B cell (primary cell): ENCODE measurements at regions not wholly inside any gene's neighbourhood (a gene's known extent, or its start where the extent isn't known, plus 50 kb on each side); places are given as distances from the start of the nearest gene placed in this dataset.

Source experiments
- ATAC-seq: fragments of 200-7000 bp; cut with Tn5 transposase; one replicate; pipeline ENCODE4 v1.10.0; 2021; ENCODE audit warnings: low read depth, mild to moderate bottlenecking, moderate number of reproducible peaks, moderate library complexity
- CTCF ChIA-PET: fragments of 350-600 bp; sonication (Branson Sonifier 250); formaldehyde crosslinking; loops from one replicate; lab custom pipeline; 2021; ENCODE audit warnings: antibody characterized with exemption, inconsistent platforms; lab: Charles Lee
- POLR2A ChIA-PET: fragments of 350-600 bp; sonication (Branson Sonifier 250); formaldehyde crosslinking; loops from one replicate; lab custom pipeline; 2021; ENCODE audit warnings: antibody characterized with exemption; lab: Charles Lee
- DNase-seq: peaks from one replicate; pipeline ENCODE4 v3.0.0; 2013
- H2AFZ ChIP-seq: 2 replicates; pipeline ENCODE4 v1.6.1; 2012; ENCODE audit warnings: mild to moderate bottlenecking, low read depth, low read length; ENCODE audit not compliant: insufficient read depth, poor library complexity, severe bottlenecking
- H3K27ac ChIP-seq, 2 donors: 1 replicate in 1 of 2; 2 replicates in 1 of 2; pipeline ENCODE4 v1.5.1; 2012 to 2013; ENCODE audit warnings: low read length in 2 of 2, mild to moderate bottlenecking in 2 of 2, moderate library complexity in 1 of 2
- H3K27me3 ChIP-seq, 4 experiments: fragments of 200-600 bp in 1 of 4; sonication (generic) in 1 of 4; replicated peaks in 1 of 4; 1 replicate in 2 of 4; 2 replicates in 2 of 4; pipeline versions ENCODE4 v1.6.1 to v1.7.0; 2013 to 2016; ENCODE audit warnings: low read length in 3 of 4, mild to moderate bottlenecking in 2 of 4, mixed read lengths in 1 of 4, moderate library complexity in 1 of 4; ENCODE audit not compliant: insufficient read depth in 4 of 4, control insufficient read depth in 3 of 4; ENCODE audit errors: control extremely low read depth in 1 of 4
- H3K36me3 ChIP-seq, 2 experiments: replicated peaks in 1 of 2; 1 replicate in 1 of 2; 2 replicates in 1 of 2; pipeline versions ENCODE4 v1.6.1 to v1.7.1; 2013; ENCODE audit warnings: low read length in 1 of 2; ENCODE audit not compliant: insufficient read depth in 2 of 2, control insufficient read depth in 1 of 2; ENCODE audit errors: control extremely low read depth in 1 of 2, extremely low read depth in 1 of 2
- H3K4me1 ChIP-seq, 2 donors: fragments of 200-600 bp in 1 of 2; sonication (generic) in 1 of 2; 1 replicate in 1 of 2; 2 replicates in 1 of 2; pipeline versions ENCODE4 v1.5.1 to v1.6.1; 2013 to 2017; ENCODE audit warnings: low read length in 2 of 2; ENCODE audit not compliant: control insufficient read depth in 2 of 2, insufficient read depth in 2 of 2
- H3K4me2 ChIP-seq: replicated peaks from 2 replicates; pipeline ENCODE3; 2012; ENCODE audit warnings: mild to moderate bottlenecking, low read depth, low read length; ENCODE audit not compliant: poor library complexity, severe bottlenecking
- H3K4me3 ChIP-seq, 5 experiments: fragments of 200-600 bp in 1 of 5; sonication (generic) in 1 of 5; 1 replicate in 3 of 5; 2 replicates in 2 of 5; pipeline versions ENCODE4 v1.5.1 to v1.7.0; 2011 to 2016; ENCODE audit warnings: low read length in 4 of 5, mild to moderate bottlenecking in 4 of 5, low read depth in 2 of 5, control low read depth in 1 of 5, moderate library complexity in 1 of 5; ENCODE audit not compliant: insufficient read depth in 1 of 5; ENCODE audit errors: control extremely low read depth in 1 of 5, extremely low read depth in 1 of 5
- H3K79me2 ChIP-seq: fragments of 200-600 bp; sonication (generic); one replicate; pipeline ENCODE4 v1.6.0; 2016; ENCODE audit warnings: low read length; ENCODE audit not compliant: control insufficient read depth, insufficient read depth
- H3K9ac ChIP-seq: fragments of 200-600 bp; sonication (generic); 2 replicates; pipeline ENCODE4 v1.6.1; 2017; ENCODE audit warnings: mild to moderate bottlenecking, low read length, moderate library complexity
- H3K9me3 ChIP-seq, 3 donors: one replicate each; pipeline versions ENCODE4 v1.6.1 to v1.7.1; 2013; ENCODE audit warnings: low read length in 2 of 3; ENCODE audit not compliant: control insufficient read depth in 2 of 3, insufficient read depth in 1 of 3; ENCODE audit errors: control extremely low read depth in 1 of 3
- H4K20me1 ChIP-seq: 2 replicates; pipeline ENCODE4 v1.6.0; 2012; ENCODE audit warnings: mild to moderate bottlenecking, low read length; ENCODE audit not compliant: insufficient read depth, control insufficient read depth, poor library complexity, severe bottlenecking
- H3K27ac Mint-ChIP-seq: one replicate; pipeline ENCODE4 v1.8.0; 2021; ENCODE audit warnings: mixed read lengths
- H3K27me3 Mint-ChIP-seq: one replicate; pipeline ENCODE4 v1.8.0; 2021; ENCODE audit warnings: mixed read lengths
- H3K4me1 Mint-ChIP-seq: one replicate; pipeline ENCODE4 v1.8.0; 2021; ENCODE audit warnings: mixed read lengths
- H3K4me3 Mint-ChIP-seq: one replicate; pipeline ENCODE4 v1.8.0; 2021; ENCODE audit warnings: mixed read lengths
- H3K9me3 Mint-ChIP-seq: one replicate; pipeline ENCODE4 v1.8.0; 2022; ENCODE audit warnings: mixed read lengths; ENCODE audit not compliant: insufficient read depth
- EZH2 ChIP-seq: IDR thresholded peaks from 2 replicates; pipeline ENCODE4 v1.6.1; 2012; ENCODE audit warnings: borderline replicate concordance, low read depth, mild to moderate bottlenecking, moderate library complexity, low read length; ENCODE audit not compliant: insufficient read depth, poor library complexity, severe bottlenecking
- WGBS: methylation state at CpG from one replicate; pipeline ENCODE4 v1.1.5; 2013; ENCODE audit warnings: missing lambda C conversion rate; ENCODE audit not compliant: insufficient coverage; 5-methylcytosine and 5-hydroxymethylcytosine counted together
- intact Hi-C: fragments of 100-400 bp; cut with micrococcal nuclease; formaldehyde crosslinking; loops from one replicate; pipeline ENCODE4 v1.10.0; 2022
- TF ChIP-seq, protein P1 (sequence below): fragments of 200-600 bp; IDR thresholded peaks from one replicate; pipeline ENCODE4 v1.8.0; 2022; ENCODE audit warnings: antibody characterized with exemption, mild to moderate bottlenecking

GRCh38 chr2:212596276-212596675 lies 57.7 kb upstream of the ERBB4 start:
- no peaks in the 10 kb centered on the region for H3K9me3 ChIP-seq
- no peak overlapping the region for H3K4me2 ChIP-seq
- Mint-ChIP-seq H3K27me3 (no peaks in the 10 kb centered on the region), H3K27ac (no peak overlapping the region), H3K9me3 (no peaks in the 10 kb centered on the region), H3K4me3 (no peak overlapping the region), H3K4me1 (no peaks in the 10 kb centered on the region)
- H4K20me1 ChIP-seq, result no peaks in the 10 kb centered on the region
- H3K9ac ChIP-seq, result no peak overlapping the region
- H3K79me2 ChIP-seq, result no peaks in the 10 kb centered on the region
- DNase-seq (no peak), ATAC-seq (no peak)
- no CpG with 5 or more reads among the region's 3 CpGs for WGBS
- TF ChIP-seq, protein P1, sequence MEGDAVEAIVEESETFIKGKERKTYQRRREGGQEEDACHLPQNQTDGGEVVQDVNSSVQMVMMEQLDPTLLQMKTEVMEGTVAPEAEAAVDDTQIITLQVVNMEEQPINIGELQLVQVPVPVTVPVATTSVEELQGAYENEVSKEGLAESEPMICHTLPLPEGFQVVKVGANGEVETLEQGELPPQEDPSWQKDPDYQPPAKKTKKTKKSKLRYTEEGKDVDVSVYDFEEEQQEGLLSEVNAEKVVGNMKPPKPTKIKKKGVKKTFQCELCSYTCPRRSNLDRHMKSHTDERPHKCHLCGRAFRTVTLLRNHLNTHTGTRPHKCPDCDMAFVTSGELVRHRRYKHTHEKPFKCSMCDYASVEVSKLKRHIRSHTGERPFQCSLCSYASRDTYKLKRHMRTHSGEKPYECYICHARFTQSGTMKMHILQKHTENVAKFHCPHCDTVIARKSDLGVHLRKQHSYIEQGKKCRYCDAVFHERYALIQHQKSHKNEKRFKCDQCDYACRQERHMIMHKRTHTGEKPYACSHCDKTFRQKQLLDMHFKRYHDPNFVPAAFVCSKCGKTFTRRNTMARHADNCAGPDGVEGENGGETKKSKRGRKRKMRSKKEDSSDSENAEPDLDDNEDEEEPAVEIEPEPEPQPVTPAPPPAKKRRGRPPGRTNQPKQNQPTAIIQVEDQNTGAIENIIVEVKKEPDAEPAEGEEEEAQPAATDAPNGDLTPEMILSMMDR, result no peak
- intact Hi-C loops, result no loop called here
- no peak overlapping the region for H3K27ac ChIP-seq
- no peaks in the 10 kb centered on the region for H3K36me3 ChIP-seq
- ChIA-PET POLR2A (no interaction called here), CTCF (no interaction called here)
- no peak overlapping the region for H2AFZ ChIP-seq
- H3K4me1 ChIP-seq, result no peaks in the 10 kb centered on the region
- H3K4me3 ChIP-seq, result no peak overlapping the region
- no peaks in the 10 kb centered on the region for H3K27me3 ChIP-seq

- H2AFZ ChIP-seq, result no peak overlapping the region
- H3K27ac ChIP-seq, result no peak overlapping the region
- no peak overlapping the region for H3K4me3 ChIP-seq
- no peak for TF ChIP-seq EZH2
- TF ChIP-seq, protein P1, result no peak
- CTCF ChIA-PET, result no interaction called here
- ATAC-seq (no peak), DNase-seq (no peak)
- no peaks in the 10 kb centered on the region for H3K27me3 ChIP-seq
- no peaks in the 10 kb centered on the region for H3K36me3 ChIP-seq
- H3K27ac Mint-ChIP-seq, result no peak overlapping the region
- H3K9me3 Mint-ChIP-seq, result no peaks in the 10 kb centered on the region
- no peaks in the 10 kb centered on the region for H3K4me1 ChIP-seq
- H3K4me3 Mint-ChIP-seq, result no peak overlapping the region
- H3K9me3 ChIP-seq, result no peaks in the 10 kb centered on the region
- no peaks in the 10 kb centered on the region for H3K4me1 Mint-ChIP-seq
- no CpG with 5 or more reads among the region's 3 CpGs for WGBS
- H3K4me2 ChIP-seq, result no peak overlapping the region
- H3K79me2 ChIP-seq, result no peaks in the 10 kb centered on the region
- POLR2A ChIA-PET, result no interaction called here
- intact Hi-C loops, result no loop called here
- H4K20me1 ChIP-seq, result no peaks in the 10 kb centered on the region
- no peaks in the 10 kb centered on the region for H3K27me3 Mint-ChIP-seq
- no peak overlapping the region for H3K9ac ChIP-seq
These were observed 56.5 kb upstream of the ERBB4 start for GRCh38 chr2:212595036-212595654.
